HG03175 (cell line): ENCODE measurements at regions not wholly inside any gene's neighbourhood (a gene's known extent, or its start where the extent isn't known, plus 50 kb on each side); places are given as distances from the start of the nearest gene placed in this dataset.
"Not testable (repeated sequence)": the region's sequence is repeated elsewhere in the genome, so short reads cannot be mapped to it uniquely, and the experiment has no call there.

Experiments used
- ATAC-seq: cut with Tn5 transposase; IDR thresholded peaks from one replicate; pipeline ENCODE4 v1.9.1; 2021; ENCODE audit warnings: mild to moderate bottlenecking, moderate library complexity; ENCODE audit not compliant: unreplicated experiment

DNA sequence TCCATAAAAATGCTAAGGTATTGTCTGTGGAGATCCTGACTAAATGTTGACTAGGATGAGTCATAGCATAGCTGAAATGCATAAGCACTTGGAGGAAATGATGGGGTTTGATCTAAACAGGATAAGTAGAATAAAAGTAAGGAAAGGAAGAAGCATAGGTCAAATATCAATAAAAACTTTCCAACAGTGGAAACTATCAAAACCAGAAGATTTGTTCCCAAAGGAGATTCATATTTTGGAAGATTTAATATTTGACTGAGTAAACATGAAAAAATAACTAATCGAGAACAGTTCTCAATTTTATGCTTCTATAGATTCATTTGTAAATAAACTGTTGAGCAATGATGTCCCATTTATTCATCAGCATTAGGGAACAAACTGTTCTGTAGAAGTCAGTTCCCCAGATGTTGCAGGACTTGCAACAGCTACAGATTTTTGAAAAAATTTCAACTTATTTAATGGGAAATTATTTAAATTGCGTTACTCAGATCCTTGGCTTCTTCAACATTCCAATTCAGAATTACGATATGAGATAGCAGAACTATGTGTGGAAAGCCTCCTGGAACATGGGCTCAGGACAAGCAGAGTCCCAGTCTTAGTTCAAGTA is 133.7 kb upstream of the TBX18 start:
- no peak for ATAC-seq

DNA sequence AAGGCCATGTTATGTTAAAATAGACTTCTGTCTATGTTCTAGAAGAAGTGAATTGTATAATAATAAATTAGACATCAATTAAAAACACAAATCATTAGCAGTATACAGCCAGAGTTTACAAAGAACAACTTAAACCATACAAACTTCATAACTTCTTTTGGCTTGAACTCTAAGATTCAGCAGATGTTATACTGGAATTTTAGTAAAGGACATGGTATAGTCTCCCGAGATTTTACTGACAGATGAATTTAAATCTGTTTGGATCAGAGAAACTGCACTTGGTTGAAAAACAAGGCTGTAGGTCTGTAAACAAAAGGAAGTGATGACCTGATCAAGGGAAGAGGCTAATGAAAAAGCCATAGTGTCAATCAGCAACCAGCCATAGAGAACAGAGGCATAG is 132.6 kb upstream of the TBX18 start:
- ATAC-seq, result no peak

DNA sequence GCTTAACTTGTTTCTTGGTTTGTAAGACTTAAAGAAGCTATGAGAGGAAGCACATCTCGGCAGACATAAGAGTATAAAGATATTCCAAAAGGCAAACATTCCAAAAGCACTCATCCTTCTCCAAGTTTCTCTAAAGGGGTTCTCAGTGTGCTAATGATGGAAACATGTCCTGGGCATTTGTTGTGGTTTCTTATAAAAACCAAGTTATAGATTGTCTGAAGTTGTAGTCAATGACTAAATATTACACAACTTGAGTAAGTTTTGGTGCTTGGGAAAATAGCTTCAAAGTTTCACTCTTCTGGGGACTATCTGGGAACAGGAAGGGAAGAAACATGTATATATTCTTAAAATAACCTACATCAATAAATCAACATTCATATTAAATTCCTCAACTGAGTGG is 128.3 kb upstream of the TBX18 start:
- no peak for ATAC-seq

DNA sequence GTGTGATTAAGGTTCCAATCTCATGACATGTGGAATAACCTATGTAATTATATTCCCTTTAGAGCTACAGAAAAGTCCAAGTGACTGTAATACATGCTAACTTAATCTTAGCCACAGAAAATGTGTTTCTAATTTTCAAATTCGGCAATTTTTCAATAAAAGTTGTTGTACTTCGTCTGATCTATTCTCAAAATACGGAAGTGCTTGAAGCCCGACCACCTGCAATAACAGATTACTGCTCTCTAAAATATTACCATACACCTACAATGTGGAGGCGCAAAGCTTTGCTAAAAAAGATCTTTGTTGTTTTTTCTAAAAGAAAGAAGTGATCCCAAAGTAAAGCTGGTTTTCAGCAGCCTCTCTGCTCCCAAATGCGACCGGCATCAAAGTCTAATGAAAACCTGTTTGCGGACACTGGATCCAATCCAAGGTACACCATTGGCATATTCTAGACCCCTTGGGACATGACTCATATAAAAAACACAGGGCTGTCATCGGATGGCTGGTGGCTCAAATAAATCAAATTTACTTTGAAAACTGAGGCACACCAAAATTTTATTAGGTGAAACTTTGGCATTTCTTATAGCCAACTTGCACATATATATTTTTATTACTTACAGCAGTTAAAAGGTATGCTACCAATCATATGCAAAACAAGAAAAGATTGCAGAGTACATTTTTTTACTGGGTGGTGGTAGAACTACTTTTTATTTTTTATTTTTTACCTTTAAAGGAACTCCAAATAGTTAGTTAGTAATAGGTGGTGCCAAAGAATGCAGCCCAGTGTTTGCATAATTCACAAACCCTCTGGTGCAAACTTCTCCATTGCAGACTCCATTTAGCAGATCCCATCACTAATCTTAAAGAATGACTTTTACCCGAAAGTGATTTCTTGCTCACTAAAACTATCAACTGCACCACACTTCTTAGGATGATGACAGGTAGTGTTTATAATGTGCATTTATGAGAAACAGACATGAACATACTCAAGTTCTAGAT is 118.7 kb upstream of the TBX18 start:
- ATAC-seq, result no peak

DNA sequence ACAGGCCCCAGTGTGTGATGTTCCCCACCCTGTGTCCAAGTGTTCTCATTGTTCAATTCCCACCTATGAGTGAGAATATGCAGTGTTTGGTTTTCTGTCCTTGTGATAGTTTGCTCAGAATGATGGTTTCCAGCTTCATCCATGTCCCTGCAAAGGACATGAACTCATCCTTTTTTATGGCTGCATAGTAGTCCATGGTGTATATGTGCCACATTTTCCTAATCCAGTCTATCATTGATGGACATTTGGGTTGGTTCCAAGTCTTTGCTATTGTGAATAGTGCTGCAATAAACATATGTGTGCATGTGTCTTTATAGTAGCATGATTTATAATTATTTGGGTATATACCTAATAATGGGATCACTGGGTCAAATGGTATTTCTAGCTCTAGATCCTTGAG is 115.0 kb upstream of the TBX18 start:
- not testable (repeated sequence) for ATAC-seq

DNA sequence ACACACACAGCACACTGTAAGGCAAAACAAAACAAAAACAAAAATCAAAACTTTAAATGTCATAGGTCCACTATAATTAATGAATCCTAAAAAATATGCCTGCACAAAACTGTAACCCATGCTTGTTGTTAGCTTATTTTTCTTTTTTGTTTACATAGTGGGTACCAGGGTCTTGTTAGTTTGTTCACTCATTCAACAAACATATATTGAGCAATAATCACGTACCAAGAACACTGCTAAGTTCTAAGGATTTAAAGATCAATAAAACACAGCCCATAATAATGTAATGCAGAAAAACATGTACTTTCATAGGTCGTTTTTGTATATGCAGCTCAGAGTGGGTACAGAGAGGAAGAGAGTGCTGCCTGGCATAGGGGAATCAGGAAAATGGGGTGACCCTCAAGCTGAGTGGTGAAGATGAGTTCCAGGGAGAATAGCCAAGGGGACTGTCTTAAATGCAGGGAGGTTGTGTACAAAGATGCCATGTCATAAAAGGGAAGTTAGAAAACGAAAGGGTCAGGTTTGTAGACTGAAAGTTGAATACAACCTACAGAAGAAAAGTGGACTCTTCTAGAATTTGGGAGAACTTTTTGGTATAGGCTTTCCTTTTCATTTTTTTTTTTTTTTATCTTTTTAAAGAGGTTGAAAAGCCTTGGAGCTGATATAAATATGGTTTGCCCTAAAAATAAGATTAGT is 113.3 kb upstream of the TBX18 start:
- no peak for ATAC-seq

DNA sequence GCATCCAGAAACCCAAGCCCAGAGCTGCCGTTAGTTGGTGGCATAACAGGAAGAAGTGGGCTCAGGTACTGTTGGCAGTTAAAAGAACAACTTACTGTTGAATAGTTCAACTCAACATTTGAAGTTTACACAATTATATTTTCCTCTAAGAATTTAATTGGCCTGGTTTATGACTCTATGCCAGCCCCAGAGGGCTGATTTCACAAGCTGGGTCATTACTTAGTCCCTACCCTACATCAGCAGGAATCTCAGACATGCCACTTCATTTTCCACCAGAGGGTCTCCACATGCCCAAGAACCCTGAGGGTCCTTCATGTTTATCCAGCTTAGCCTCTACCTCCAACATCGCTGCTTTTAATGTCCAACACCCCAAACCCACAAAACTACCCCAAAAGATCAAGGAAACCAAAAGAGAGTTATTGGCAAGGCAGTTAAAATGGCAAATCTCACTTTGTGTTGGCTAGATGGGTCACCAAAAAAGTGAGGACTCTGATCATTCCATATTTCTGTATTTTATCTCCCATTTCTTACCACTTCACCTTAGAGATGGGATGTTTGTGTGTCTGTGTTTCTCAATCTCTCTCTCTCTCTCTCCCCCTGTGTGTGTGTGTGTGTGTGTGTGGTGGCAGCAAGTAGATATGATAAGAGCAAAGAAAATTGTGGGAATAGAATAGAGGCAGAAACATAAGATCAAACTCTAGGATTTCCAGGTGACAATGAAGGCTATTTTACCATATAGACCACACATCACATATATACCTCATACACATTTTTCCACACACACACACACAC is 112.5 kb upstream of the TBX18 start:
- ATAC-seq, result no peak

DNA sequence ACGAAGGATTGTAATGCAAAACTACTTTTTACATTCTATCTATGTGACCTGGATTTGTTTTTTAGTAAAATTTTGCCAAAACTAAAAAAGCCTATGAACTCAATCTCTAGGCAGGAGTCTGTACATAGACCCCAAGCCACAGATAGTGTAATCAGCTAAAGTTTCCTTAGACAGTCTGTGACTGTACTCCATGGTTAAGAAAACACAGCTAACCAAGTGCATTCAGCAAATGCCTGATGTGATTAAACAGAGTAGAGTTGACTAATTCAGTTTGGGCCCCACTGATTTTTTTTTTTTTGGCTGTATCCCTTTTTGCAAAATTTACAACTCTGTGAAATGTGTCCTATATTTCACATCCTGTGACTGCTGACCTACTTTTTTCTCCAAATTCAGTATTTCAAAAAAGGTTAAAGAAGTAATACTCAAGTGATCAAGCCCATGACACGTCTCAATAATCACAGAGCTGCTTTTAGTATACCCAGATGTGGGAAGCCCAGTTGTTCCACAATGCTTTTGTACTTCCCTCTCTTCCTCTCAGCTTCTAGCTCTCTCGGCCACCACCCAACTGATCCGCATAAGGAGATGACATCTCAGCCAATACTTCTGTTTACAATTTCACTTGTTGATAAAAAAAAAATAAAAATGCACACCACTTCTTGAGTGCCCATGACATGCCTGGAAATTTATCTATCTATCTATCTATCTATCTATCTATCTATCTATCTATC is 108.8 kb upstream of the TBX18 start:
- no peak for ATAC-seq

DNA sequence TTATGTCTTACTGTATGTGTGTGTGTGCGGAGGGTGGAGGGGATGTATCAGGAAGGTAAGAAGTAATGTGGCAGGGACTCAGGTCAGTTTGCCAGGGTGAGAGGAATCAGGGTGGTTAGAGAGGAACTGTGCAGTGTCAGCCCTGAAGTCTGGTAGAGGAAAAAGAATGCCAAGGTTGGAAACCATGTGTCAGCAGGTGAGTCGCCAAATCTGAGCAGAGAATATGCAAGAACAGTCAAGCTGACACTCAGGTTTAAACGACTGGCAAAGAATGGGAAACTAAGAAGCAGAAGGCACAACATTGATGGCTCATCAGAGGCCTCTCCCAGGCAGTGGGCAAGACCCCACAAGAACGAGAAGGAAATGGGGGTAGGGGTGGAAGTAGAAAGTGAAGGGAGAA is 107.5 kb upstream of the TBX18 start:
- ATAC-seq, result no peak

DNA sequence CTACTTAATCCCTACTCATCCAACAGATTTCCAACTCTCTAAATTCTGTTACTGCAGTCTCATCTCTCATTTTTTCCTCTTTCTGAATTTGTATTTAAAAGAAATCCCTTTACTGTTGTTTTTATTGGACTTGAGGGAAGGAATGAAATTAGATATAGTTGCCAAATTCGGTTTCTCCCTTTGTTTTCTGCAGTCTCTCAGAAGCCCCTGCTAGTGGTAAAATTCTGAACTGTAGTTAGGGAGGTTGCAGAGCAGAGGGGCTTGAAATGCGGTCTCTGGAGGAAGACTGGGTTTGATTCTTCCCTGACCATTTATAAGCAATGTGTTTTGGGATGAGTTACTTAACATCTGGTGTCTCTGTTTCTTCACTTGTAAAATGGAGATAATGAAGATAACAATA is 106.3 kb upstream of the TBX18 start:
- ATAC-seq, result no peak

DNA sequence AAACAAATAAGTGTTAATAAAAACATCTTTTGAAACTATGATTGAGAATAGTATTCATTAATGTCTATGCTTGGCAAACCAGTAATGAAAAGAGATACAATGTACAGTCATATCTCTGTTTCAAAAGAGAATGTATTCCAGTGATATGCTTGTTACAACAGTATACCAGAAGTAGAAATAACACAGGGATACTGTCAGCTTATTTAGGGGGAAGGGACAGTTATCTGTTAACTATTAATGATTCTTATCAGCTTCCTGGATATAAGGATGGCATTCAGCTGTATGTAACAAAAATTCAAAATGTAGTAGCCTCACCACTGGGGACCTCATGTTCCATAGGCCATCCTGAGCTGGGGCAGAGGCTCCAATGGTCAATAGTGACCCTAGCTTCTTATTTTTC is 103.8 kb upstream of the TBX18 start:
- no peak for ATAC-seq

DNA sequence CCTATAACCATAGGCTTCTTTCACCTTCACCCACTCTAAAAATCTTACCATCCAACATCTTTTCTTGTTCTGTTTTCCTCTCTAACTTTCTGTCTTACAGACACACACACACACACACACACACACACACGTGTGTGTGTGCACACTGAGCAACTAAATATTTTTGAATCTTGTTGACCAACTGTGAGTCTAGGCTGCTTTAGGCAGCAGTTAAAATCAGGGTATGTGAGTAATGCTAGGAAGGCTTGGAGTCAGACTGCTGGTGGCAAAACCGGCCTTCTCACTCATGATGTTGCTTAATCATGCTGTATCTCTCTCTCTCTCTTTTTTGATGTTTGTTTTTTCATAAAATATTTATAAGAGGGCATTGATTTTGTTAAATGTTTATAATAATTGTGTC is 103.1 kb upstream of the TBX18 start:
- ATAC-seq, result no peak

DNA sequence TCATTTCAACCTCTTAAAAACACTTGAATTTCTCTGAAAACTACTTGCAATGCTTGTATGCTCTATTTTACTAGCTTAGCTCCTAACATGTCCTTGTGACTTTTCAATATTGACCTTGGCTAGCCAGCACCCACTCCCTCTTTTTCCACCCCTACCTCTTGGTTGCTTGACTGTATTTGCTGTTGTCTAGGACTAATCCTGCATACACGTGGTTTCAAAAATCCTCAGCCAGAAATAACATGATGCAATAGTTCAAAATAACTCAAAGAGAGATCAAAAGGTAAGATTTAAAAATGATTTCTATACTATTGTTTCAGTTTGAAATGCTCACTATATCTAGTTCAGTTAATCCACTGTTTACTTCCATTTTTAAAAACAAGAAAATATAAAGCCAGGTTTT is 102.3 kb upstream of the TBX18 start:
- no peak for ATAC-seq

DNA sequence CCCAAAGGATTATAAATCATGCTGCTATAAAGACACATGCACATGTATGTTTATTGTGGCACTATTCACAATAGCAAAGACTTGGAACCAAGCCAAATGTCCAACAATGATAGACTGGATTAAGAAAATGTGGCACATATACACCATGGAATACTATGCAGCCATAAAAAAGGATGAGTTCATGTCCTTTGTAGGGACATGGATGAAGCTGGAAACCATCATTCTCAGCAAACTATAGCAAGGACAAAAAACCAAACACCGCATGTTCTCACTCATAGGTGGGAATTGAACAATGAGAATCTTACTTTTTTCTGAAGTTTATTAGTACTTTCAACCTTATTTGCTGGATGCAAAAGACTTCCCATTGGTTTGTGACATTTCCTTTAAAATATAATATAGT is 101.0 kb upstream of the TBX18 start:
- not testable (repeated sequence) for ATAC-seq

DNA sequence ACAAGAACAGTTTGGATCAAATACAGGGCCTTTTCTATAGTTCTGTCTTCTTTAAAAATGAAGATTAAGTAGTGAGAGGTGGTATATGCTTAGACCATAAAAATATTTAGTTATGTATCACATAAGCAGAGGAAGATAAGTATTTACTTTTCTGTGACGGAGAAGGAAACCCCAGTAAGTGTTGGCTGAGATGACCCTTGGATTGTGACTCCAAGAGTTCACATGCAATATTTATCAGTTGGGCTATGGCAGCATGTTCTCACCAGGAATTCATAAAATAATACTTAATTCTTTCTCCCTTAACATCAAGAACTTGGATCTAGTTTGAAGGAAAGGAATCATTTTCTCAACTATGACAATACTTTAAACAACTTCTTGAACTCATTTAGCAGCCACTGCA is 98.4 kb upstream of the TBX18 start:
- ATAC-seq, result no peak

DNA sequence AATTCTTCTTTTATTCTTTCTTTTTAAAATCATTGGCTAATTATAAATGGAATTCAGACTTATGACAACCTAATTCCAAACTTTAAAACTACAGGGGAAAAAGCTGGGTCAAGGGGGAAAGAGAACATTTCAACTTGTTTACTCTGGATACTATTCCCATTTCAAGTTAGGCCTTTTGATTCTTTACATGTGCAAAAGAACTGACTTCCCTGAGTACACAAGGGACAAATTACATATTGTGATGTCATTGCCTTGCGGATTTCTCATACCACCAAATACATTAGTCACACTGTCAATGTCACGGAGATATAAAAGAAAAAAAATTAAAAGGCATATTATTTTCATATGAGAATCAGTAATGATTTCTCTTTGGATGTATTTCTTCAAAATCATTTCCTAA is 96.5 kb upstream of the TBX18 start:
- no peak for ATAC-seq

DNA sequence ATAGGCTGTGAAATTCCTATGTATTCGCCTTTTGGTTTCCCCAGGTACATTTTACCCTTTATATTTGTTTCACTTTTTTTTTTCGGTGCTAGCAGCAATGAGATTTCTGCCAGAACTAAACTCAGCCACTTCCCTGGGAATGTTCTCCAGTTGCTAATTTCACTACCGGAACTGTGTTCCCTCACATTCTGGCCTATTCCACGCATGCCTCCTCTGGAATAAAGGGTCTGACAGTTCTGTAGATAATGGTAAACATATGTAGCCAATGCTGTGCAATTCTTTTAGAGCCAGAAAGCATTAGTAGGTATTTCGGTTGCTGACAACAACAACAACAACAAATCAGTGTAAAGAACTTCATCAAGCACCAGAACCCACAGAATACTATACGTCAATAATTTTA is 96.1 kb upstream of the TBX18 start:
- ATAC-seq, result no peak

DNA sequence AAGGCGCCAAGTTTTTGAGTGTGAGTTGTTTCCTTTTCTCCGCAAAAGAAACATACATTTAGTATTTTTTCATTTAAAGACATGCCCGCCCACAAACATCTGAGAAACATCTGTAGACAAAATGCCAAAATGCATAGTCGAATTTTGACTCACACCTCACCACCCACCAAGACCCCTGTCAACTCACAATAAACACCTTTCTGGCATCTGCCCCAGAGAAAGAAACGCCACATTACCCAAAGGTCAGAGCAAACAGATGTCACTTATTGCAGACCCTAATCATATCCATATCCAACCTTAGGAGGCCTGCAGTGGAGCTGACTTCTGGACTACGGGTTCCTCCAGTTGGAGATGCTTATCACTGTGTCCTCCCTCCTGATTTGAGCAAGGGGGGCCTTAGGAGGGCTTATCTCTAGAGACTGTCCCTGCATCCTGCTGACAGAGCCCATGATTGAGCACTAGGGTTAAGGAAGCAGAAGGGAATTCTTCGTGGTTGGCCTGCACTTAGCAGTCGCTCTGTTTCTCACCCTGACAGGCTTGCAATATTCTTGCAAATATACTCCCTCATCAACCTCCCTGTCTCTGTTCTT is 90.5 kb upstream of the TBX18 start:
- no peak for ATAC-seq

DNA sequence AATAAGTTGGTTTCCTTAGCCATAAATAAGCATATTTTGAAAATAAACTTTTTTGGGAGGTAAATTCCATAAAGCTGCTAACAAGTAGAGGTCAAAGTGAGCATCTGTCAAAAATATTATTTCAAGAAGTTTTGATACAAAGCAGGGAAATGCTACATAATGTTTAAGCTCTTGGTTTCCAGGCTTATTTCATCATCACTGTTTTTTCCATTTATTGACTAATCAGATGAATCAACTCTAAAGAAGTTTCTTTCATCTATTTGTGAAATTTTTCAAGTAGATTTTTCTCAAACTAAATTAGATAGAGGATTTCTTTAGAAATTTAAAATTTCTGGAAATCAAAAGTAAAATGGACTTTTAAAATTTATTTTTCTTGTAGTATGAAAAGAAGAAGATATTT is 89.5 kb upstream of the TBX18 start:
- ATAC-seq, result no peak

DNA sequence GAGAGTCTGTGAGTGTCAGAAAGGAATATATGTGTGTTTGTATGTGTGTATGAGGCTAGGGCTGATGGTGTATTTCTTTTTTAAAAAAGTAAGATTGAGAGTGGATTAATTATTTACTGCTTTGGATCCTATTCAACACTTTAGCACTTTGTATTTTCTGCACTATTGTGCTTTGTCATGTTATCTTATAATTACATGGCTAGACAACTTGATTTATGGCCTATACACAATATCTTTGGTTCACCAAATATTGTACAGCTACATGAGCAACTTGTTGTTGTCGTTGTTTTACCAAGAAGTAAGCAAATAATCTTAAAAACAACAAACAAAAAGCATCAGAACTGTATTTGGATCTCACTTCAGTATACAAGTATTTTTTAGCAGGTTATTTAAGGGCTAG is 84.6 kb upstream of the TBX18 start:
- no peak for ATAC-seq
